SU-DHL-6 (cell line): ENCODE measurements at regions not wholly inside any gene's neighbourhood (a gene's known extent, or its start where the extent isn't known, plus 50 kb on each side); places are given as distances from the start of the nearest gene placed in this dataset.
A peak's percentile ranks its signal among the peaks of the same experiment; 100 is the strongest.

Experiments
- H2AFZ ChIP-seq: fragments of 200-600 bp; sonication (generic); 2 replicates; pipeline ENCODE4 v1.6.1; 2014; ENCODE audit warnings: low read depth, mild to moderate bottlenecking, moderate library complexity, mixed read lengths, antibody characterized with exemption, low read length; ENCODE audit not compliant: severe bottlenecking
- H3F3A ChIP-seq: fragments of 200-600 bp; shearing (Covaris generic); 2 replicates; pipeline ENCODE4 v1.6.0; 2016; ENCODE audit warnings: antibody characterized with exemption, mild to moderate bottlenecking; ENCODE audit not compliant: insufficient read depth
- H3K27ac ChIP-seq: fragments of 200-600 bp; sonication (generic); 2 replicates; pipeline ENCODE4 v1.5.1; 2016; ENCODE audit warnings: low read depth, mild to moderate bottlenecking, low read length, moderate library complexity, mixed read lengths
- H3K27me3 ChIP-seq: fragments of 200-600 bp; sonication (generic), shearing (Covaris generic); 2 replicates; pipeline ENCODE4 v1.6.0; 2014; ENCODE audit warnings: mild to moderate bottlenecking, low read length
- H3K36me3 ChIP-seq: fragments of 200-600 bp; sonication (generic); 2 replicates; pipeline ENCODE4 v1.6.1; 2014; ENCODE audit warnings: mild to moderate bottlenecking, low read length, mixed read lengths
- H3K4me2 ChIP-seq: fragments of 300-600, 200-600 bp; shearing (Covaris generic), sonication (generic); 2 replicates; pipeline ENCODE4 v1.6.0; 2014; ENCODE audit warnings: low read length, low read depth, mild to moderate bottlenecking; ENCODE audit not compliant: poor library complexity, severe bottlenecking
- H3K4me3 ChIP-seq: fragments of 200-600 bp; sonication (generic); 2 replicates; pipeline ENCODE4 v1.5.1; 2014; ENCODE audit warnings: antibody characterized with exemption, low read length, mild to moderate bottlenecking, mixed read lengths; ENCODE audit not compliant: insufficient read depth, poor library complexity, severe bottlenecking
- H3K79me2 ChIP-seq: fragments of 200-600 bp; sonication (generic); 2 replicates; pipeline ENCODE4 v1.6.1; 2014; ENCODE audit warnings: mild to moderate bottlenecking, low read length, moderate library complexity; ENCODE audit not compliant: insufficient read depth
- H3K9ac ChIP-seq: fragments of 200-600 bp; sonication (generic); 2 replicates; pipeline ENCODE4 v1.7.0; 2014; ENCODE audit warnings: mild to moderate bottlenecking, low read length
- H3K9me2 ChIP-seq: fragments of 200-600 bp; sonication (generic); replicated peaks from 2 replicates; pipeline ENCODE4 v1.6.1; 2014; ENCODE audit warnings: low read length; ENCODE audit not compliant: insufficient read depth
- H3K9me3 ChIP-seq: fragments of 200-600 bp; sonication (generic); 2 replicates; pipeline ENCODE4 v1.6.1; 2014; ENCODE audit warnings: low read length, mixed read lengths; ENCODE audit not compliant: insufficient read depth
- H4K20me1 ChIP-seq: fragments of 200-600 bp; sonication (generic); 2 replicates; pipeline ENCODE4 v1.6.1; 2014; ENCODE audit warnings: low read depth, mild to moderate bottlenecking, antibody characterized with exemption, low read length, moderate library complexity, mixed read lengths
- CTCF ChIP-seq: fragments of 200-600 bp; sonication (generic); IDR thresholded peaks from one replicate; pipeline ENCODE4 v1.5.1; 2017; ENCODE audit warnings: antibody characterized with exemption, mild to moderate bottlenecking, low read length, moderate library complexity; ENCODE audit not compliant: insufficient read depth, poor library complexity, severe bottlenecking
- EZH2phosphoT487 ChIP-seq: fragments of 200-600 bp; sonication (generic), shearing (Covaris generic); conservative IDR thresholded peaks from 2 replicates; pipeline ENCODE4 v1.6.1; 2018; ENCODE audit warnings: mild to moderate bottlenecking, antibody characterized with exemption, low read length, moderate library complexity, mixed read lengths

DNA sequence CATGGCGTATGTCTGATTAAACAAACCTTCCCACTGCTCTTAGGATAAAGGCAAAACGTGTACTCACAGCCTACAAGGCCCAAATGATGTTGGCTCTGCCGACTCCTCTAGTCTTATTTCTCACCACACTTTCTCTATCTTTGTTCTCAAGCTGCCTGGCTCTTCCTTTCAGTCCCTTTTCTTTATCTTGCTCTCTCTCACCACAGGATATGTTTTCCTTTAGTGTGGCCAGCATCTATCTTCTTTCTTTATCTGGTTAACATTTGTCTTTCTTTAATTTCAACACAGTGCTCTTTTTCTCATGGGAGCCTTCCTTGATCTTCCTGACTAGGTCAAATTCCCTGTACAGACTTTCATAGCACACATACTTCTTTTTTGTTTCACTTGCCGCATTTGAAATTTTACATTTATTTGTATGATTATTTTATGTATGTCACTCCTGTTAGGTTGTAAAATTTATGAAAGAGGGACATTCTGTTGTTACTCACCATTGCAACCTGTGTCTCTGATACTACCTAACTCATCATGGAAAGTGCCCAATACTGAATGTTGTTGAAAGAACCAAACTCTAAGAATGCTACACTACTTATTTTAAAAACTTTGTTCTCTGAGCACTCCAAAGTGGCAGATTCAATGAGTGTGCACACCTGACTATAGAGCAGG lies 328.9 kb upstream of the CBLB start:
- no peak overlapping the region for H3K9ac ChIP-seq
- H3K27ac ChIP-seq = no peak overlapping the region
- H3K4me3 ChIP-seq = no peak overlapping the region
- no peaks in the 10 kb centered on the region; the same call in 1 of the 2 replicates for H3F3A ChIP-seq
- TF ChIP-seq CTCF (no peak), EZH2phosphoT487 (no peak)
- no peaks in the 10 kb centered on the region for H3K27me3 ChIP-seq
- no peaks in the 10 kb centered on the region for H3K9me3 ChIP-seq
- no peak overlapping the region for H3K4me2 ChIP-seq
- no peaks in the 10 kb centered on the region for H3K79me2 ChIP-seq
- no peaks in the 10 kb centered on the region for H4K20me1 ChIP-seq
- H2AFZ ChIP-seq = no peak overlapping the region
- no peaks in the 10 kb centered on the region for H3K36me3 ChIP-seq
- H3K9me2 ChIP-seq = no peaks in the 10 kb centered on the region

DNA sequence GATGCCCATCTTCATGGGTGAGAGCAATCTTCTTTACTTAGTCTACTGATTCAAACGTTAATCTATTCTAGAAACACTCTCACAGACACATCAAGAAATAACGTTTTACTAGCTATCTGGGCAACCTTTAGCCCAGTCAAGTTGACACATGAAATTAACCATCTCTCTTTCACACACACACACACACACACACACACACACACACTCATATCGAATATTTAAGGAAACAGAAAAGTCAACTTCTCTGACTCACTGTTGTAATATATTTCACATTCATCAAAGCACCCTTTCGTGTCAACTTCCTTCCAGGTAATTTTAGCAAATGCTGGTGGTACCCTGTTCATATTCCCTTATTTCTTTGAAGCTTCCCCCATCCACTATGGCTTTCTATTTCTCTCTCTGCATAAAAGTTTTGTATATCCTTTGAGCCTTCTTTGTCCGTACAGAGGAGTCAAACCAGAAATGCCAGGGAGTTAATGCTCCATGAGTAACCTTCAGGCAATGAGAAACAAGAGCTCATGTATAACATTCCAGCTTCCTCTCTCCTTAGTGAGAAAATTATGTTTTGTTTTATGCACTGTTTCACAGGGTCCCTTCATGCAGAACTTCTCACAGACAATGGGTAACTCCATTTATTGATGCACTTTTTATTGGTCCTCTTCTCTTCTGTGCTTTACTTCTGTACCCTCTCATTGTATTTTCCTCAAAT lies 335.5 kb upstream of the CBLB start:
- Histone ChIP-seq H3K27me3 (no peaks in the 10 kb centered on the region), H4K20me1 (no peaks in the 10 kb centered on the region), H2AFZ (no peak overlapping the region), H3K9me3 (no peaks in the 10 kb centered on the region), H3F3A (no peaks in the 10 kb centered on the region; the same call in 1 of the 2 replicates), H3K79me2 (no peaks in the 10 kb centered on the region), H3K27ac (no peak overlapping the region), H3K9me2 (no peaks in the 10 kb centered on the region), H3K9ac (no peak overlapping the region), H3K4me2 (no peak overlapping the region), H3K4me3 (no peak overlapping the region), H3K36me3 (no peaks in the 10 kb centered on the region)
- no peak for TF ChIP-seq CTCF

GRCh38 chr3:106206146-106206545 lies 337.3 kb upstream of the CBLB start:
- no peaks in the 10 kb centered on the region for H3K36me3 ChIP-seq
- H3K4me3 ChIP-seq = no peak overlapping the region
- no peaks in the 10 kb centered on the region for H4K20me1 ChIP-seq
- H3K27ac ChIP-seq = no peak overlapping the region
- no peak overlapping the region for H3K4me2 ChIP-seq
- H3K9me2 ChIP-seq = no peaks in the 10 kb centered on the region
- H3K9ac ChIP-seq = no peak overlapping the region
- no peaks in the 10 kb centered on the region for H3F3A ChIP-seq
- H3K27me3 ChIP-seq = no peaks in the 10 kb centered on the region
- H3K9me3 ChIP-seq = no peaks in the 10 kb centered on the region
- H2AFZ ChIP-seq = peak overlapping the region; percentile 22
- TF ChIP-seq EZH2phosphoT487 = no peak
- TF ChIP-seq CTCF = no peak
- no peaks in the 10 kb centered on the region for H3K79me2 ChIP-seq
